ENCODE measurements at regions not wholly inside any gene's neighbourhood (a gene's known extent, or its start where the extent isn't known, plus 50 kb on each side); places are given as distances from the start of the nearest gene placed in this dataset.

DNA sequence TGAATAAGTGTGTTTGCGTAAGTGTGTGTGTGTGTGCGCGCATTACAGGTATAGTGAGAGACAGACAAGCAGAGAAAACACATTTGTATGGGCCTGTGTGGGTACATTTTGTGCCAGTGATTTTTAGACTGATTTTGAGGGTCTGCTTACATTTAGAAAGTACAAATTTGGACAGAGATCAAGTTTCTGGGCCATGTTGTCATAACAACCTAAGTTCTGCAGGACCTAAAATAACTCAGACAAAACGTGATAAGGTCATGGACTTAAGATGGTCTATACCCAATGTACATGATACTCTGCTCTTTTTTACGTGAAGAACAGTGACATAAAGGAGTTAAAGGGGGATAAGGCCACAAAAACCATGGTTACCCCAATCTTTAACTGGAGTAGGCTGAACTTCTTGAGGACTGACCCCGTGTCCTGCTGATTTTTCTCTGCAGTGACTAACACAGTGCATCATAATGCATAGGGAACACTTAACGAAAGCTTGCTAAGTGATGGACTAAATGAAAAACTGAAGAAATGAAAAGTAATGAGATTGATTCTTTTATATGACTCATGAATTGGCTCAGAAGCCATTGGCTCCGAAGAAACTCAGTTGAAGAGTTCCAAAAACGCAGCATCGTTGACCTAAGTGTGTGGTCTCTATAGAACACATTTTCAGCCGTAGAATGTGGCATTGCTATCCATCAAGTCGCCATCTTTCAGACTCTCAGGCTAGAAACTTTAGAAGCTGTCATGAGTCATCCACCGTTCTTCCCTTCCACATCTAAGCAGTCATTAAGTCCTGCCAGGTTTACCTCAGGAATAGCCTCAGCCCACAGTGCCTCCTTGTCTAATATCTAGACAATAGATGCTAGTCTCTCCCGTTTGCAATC is 61.6 kb upstream of the NCOA1 start:
- H3K4me2 ChIP-seq = no peak overlapping the region
- no peak overlapping the region for H3K4me3 ChIP-seq
- no peaks in the 10 kb centered on the region for H3K79me2 ChIP-seq
- H3K4me1 ChIP-seq (ENCODE audit: insufficient read depth) = no peaks in the 10 kb centered on the region
- no peaks in the 10 kb centered on the region for H3K36me3 ChIP-seq (replicated peaks; ENCODE audit: insufficient read depth, low read depth)
- no peaks in the 10 kb centered on the region for H3K9me3 ChIP-seq (ENCODE audit: low read depth)
- no peak for DNase-seq (ENCODE audit: low spot score)
- no peaks in the 10 kb centered on the region for H3K27me3 ChIP-seq
- H4K20me1 ChIP-seq (ENCODE audit: insufficient read depth, poor library complexity, severe bottlenecking) = no peaks in the 10 kb centered on the region
- TF ChIP-seq EZH2phosphoT487 (IDR thresholded peaks at IDR 0.05; ENCODE audit: low read depth, severe bottlenecking, unreplicated experiment) (no peak), EZH2 (IDR thresholded peaks at IDR 0.05; ENCODE audit: borderline replicate concordance) (no peak)
- TF ChIP-seq, protein P1, sequence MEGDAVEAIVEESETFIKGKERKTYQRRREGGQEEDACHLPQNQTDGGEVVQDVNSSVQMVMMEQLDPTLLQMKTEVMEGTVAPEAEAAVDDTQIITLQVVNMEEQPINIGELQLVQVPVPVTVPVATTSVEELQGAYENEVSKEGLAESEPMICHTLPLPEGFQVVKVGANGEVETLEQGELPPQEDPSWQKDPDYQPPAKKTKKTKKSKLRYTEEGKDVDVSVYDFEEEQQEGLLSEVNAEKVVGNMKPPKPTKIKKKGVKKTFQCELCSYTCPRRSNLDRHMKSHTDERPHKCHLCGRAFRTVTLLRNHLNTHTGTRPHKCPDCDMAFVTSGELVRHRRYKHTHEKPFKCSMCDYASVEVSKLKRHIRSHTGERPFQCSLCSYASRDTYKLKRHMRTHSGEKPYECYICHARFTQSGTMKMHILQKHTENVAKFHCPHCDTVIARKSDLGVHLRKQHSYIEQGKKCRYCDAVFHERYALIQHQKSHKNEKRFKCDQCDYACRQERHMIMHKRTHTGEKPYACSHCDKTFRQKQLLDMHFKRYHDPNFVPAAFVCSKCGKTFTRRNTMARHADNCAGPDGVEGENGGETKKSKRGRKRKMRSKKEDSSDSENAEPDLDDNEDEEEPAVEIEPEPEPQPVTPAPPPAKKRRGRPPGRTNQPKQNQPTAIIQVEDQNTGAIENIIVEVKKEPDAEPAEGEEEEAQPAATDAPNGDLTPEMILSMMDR (IDR thresholded peaks at IDR 0.05; ENCODE audit: poor library complexity) = no peak
- no peak overlapping the region for H3K27ac ChIP-seq
- no peak overlapping the region for H2AFZ ChIP-seq
- 77% methylated on average over 14 of the region's 14 CpGs for WGBS (ENCODE audit: low lambda C conversion rate, missing lambda C conversion rate)
- no peaks in the 10 kb centered on the region for H3K9me2 ChIP-seq (replicated peaks; ENCODE audit: insufficient read depth)

DNA sequence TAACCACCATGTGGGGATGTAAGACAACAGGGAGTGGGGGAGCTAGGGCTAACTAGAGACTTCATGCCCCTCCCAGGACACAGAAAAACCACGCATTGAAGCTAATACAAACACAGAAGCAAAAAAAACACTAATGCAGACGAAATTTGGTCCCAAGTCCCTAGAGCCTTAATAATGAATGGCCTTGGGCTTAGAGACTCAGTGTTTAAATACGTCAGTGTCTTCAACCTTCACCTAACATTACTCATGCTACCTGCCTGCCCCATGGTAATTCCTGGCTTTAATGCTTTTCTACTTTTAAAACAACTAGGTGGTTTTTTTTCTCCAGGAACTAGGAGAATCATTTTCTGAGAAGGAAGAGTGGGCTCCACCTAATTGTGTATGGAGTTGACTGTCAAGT is 64.1 kb upstream of the ITSN2 start:
- Histone ChIP-seq H2AFZ (no peak overlapping the region), H3K9me2 (replicated peaks; ENCODE audit: insufficient read depth) (no peaks in the 10 kb centered on the region), H4K20me1 (ENCODE audit: insufficient read depth, poor library complexity, severe bottlenecking) (no peaks in the 10 kb centered on the region), H3K27me3 (no peaks in the 10 kb centered on the region), H3K27ac (no peak overlapping the region), H3K4me2 (no peak overlapping the region), H3K9me3 (ENCODE audit: low read depth) (no peaks in the 10 kb centered on the region), H3K4me1 (ENCODE audit: insufficient read depth) (no peaks in the 10 kb centered on the region), H3K36me3 (replicated peaks; ENCODE audit: insufficient read depth, low read depth) (no peaks in the 10 kb centered on the region), H3K79me2 (no peaks in the 10 kb centered on the region), H3K4me3 (no peak overlapping the region)
- no peak for DNase-seq (ENCODE audit: low spot score)
- TF ChIP-seq EZH2 (IDR thresholded peaks at IDR 0.05; ENCODE audit: borderline replicate concordance) = no peak
- TF ChIP-seq, protein P1 (IDR thresholded peaks at IDR 0.05; ENCODE audit: poor library complexity) = no peak
- no peak for TF ChIP-seq EZH2phosphoT487 (IDR thresholded peaks at IDR 0.05; ENCODE audit: low read depth, severe bottlenecking, unreplicated experiment)
- 82% methylated on average over 3 of the region's 3 CpGs for WGBS (ENCODE audit: low lambda C conversion rate, missing lambda C conversion rate)

DNA sequence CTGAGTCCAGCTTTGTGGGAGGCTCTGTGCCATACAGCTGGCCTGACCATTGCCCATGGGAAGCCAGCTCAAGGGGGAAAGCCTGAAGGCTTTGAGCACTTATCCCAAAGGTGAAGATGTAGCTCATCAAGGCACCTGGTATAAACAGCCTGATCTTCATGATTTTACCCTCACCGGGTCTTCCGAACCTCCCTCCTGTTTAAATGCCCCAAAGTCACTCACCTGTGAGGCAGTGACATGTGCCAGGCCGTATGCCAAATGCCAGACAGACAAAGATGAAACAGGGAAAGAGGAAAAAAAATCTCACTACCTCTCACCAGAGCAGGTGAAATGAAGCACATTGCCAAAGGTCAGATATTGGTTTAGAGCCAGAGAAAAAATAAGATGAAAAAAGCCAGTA is 62.8 kb upstream of the ITSN2 start:
- TF ChIP-seq, protein P1 (IDR thresholded peaks at IDR 0.05; ENCODE audit: poor library complexity) = no peak
- TF ChIP-seq EZH2 (IDR thresholded peaks at IDR 0.05; ENCODE audit: borderline replicate concordance) (no peak), EZH2phosphoT487 (IDR thresholded peaks at IDR 0.05; ENCODE audit: low read depth, severe bottlenecking, unreplicated experiment) (no peak)
- Histone ChIP-seq H3K27ac (no peak overlapping the region), H3K36me3 (replicated peaks; ENCODE audit: insufficient read depth, low read depth) (no peaks in the 10 kb centered on the region), H3K4me2 (no peak overlapping the region), H3K4me3 (no peak overlapping the region), H3K27me3 (no peaks in the 10 kb centered on the region), H2AFZ (no peak overlapping the region), H3K9me2 (replicated peaks; ENCODE audit: insufficient read depth) (no peaks in the 10 kb centered on the region), H3K79me2 (no peaks in the 10 kb centered on the region), H3K4me1 (ENCODE audit: insufficient read depth) (no peaks in the 10 kb centered on the region), H3K9me3 (ENCODE audit: low read depth) (no peaks in the 10 kb centered on the region), H4K20me1 (ENCODE audit: insufficient read depth, poor library complexity, severe bottlenecking) (no peaks in the 10 kb centered on the region)
- no peak for DNase-seq (ENCODE audit: low spot score)
- 91% methylated on average over 3 of the region's 3 CpGs for WGBS (ENCODE audit: low lambda C conversion rate, missing lambda C conversion rate)
